HG03095 (cell line): ENCODE measurements at regions not wholly inside any gene's neighbourhood (a gene's known extent, or its start where the extent isn't known, plus 50 kb on each side); places are given as distances from the start of the nearest gene placed in this dataset.
"Not testable (repeated sequence)": the region's sequence is repeated elsewhere in the genome, so short reads cannot be mapped to it uniquely, and the experiment has no call there.

ENCODE experiments used
- ATAC-seq: cut with Tn5 transposase; IDR thresholded peaks from one replicate; pipeline ENCODE4 v1.9.1; 2021; ENCODE audit warnings: moderate library complexity; ENCODE audit not compliant: unreplicated experiment

DNA sequence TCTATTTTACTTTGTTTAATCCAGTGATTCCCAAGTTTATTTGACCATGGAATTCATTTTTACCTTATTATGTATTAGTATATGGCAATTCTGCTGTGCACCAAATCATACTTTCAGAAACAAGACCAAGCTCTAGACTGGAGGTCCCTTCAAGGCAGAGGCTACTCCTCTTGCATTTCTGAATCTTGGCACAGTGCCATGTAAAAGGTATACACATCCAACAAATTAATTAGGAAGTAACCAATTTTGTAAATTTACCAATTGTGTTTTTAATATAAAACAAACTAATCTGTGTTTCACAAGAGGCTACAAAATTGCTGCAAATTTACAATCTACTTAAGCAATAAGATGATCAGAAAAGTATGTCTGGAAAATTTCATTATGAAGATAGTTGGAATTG, 712.2 kb upstream of the HS3ST1 start:
- no peak for ATAC-seq

DNA sequence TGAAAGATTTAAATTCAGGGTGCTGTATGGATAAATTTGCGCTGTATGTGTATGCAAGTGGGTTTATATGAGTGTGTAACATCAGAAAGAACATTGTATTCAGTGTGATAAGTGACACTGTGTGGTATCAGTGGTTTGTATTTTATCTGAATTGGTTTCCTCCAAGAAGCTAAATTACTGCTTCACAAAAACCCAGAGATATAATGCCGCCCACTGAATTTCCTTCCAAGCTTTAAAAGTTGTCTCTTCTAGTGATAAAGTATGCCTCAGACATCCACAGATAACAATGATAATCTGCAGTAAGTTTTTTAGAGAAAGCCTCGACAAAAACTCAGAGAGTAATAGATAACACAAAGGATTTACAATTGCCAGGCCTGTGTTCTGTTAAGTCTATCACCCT, 710.6 kb upstream of the HS3ST1 start:
- no peak for ATAC-seq

DNA sequence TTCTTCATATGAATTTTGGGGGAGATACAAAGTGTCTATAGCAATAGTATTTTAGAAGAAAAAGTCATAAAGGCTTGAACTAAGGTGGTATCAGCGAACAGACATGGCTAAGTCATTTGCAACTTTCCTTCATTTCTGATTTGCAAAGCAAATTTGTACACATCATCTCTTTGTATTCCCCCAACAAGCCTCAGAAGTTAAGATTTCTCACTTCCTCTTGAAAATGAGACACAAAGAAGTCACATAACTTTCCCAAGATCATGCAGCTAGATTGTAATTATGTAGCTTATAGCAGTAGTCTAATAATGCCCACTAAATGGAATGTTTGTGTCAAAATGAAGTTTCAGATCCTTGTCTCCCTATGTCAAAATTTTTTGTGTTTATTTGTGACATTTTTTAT, 709.8 kb upstream of the HS3ST1 start:
- no peak for ATAC-seq

DNA sequence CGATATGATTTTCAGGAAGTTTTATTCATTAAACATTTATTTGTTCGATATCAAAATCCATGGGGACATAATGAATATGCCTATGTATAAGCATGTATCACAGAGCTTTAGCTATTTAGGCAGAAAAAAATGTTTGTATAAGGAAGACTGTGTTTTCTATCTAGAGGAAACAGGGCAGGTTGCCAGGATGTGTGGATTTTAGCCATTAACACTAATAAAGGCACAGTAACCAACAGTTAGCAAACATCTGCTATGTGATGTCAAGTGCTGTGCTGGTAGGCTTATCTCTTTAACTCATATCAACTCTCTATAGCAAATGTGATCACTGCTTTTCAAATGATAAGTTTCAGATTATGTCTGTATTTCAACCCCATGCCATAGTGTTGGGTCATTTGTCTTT, 708.9 kb upstream of the HS3ST1 start:
- no peak for ATAC-seq

DNA sequence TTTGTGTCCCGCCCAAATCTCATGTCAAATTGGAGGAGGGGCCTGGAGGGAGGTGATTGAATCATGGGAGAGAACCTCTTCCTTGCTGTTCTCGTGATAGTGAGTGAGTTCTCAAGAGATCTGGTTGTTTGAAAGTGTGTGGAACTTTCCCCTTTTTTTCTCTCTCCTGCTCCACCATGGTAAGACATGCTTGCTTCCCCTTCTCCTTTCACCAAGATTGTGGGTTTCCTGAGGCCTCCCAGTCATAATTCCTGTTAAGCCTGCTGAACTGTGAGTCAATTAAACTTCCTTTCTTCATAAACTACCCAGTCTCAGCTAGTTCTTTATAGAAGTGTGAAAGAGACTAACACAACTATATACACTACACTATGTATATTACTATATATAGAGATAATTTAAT, 697.8 kb upstream of the HS3ST1 start:
- ATAC-seq, result no peak

DNA sequence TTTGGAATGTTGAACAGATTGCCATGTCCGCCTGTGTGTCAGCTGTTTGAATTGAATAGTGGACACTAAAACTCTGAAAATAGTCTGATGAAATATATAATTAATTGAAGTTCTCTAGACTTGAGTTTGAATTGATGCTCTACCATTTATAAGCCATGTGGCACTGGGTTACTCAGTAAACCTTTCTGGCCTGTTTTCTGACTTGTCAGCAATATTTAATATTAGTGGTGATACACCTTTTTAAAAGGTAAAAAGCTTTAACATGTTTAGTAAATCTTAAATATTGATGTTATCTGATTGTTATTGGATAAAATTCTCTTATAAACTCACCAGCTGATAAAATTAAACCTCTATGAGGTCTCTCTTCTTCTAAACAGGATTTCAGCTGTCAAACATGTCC, 695.4 kb upstream of the HS3ST1 start:
- no peak for ATAC-seq

DNA sequence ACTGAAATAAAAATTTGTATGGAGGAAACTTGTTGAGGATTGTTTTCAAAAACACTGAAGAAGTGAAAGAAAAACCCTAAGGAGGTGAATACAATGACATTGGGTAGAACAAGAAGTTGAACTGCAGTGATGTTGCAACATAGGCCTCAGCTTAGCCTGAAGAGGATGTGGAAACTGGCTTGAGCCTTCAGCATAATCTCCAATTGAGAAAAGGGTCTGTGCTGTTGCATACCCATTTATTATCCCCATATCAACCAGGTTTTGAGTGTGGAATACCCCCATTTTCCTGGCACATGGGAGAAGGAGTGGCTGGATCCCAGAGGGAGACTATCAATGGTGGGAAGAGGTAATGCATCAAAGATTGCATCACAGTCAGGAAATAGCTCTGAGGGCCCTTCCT, 695.0 kb upstream of the HS3ST1 start:
- ATAC-seq, result no peak

DNA sequence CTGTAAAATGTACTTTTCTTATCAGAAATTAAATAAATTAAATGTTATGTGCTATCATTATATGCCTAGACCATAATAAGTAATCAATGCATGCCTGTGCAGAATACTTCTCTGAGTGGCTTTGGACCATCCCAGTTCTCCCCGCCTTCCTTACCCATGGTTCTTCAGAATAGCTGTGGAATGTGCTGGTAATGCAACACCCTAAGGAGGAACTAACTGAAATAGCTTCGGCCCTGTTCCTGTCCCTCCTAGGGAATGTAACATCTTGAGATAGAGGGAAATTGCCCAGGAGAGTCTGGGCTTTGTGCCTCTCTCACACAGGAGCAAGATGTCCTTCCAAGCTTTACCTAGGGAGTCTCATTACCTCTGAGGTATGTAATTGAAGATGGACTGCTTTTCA, 693.6 kb upstream of the HS3ST1 start:
- ATAC-seq, result no peak

DNA sequence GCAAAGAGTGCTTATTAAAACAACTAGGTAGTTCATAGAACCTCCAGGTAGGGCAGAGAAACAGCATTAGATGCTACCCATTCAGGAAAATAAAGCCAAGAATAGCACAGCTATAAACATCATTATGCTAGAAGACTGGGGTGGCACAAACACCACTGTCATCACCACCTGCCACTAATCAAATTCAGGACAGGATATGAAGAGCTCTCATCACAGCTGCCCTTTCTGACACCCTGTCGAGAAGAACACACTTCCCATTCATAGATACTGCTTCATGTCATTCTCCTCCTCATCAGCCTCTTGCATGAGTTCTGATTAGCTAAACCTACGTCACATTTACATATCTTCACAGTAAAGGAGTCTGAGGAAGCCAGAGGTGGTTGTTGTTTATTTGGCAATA, 692.3 kb upstream of the HS3ST1 start:
- no peak for ATAC-seq

DNA sequence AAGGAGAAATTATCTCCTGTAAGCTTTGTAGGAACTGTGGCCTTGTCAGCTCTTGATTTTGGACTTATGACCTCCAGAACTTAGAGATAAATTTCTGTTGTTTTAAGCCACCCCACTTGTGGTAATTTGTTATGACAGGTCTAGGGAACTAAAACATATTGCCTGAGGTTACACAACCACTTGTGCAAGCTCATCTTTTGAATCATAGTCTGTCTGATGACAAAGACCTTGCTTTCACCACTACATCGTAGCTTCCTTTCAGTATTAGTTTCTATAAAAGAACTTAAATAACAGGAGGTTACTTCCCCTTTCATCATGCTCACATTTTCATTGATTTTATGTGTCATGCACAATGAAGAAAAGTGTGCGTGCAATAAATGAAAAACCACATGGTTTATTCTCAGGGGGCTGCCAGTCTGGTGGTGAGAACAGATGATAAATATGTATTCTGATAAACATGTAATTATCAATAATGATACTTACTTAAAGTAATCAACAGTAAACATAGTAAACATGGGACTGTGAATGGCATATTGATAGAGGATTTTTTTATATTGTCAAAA, 690.0 kb upstream of the HS3ST1 start:
- ATAC-seq, result peak; percentile 59

DNA sequence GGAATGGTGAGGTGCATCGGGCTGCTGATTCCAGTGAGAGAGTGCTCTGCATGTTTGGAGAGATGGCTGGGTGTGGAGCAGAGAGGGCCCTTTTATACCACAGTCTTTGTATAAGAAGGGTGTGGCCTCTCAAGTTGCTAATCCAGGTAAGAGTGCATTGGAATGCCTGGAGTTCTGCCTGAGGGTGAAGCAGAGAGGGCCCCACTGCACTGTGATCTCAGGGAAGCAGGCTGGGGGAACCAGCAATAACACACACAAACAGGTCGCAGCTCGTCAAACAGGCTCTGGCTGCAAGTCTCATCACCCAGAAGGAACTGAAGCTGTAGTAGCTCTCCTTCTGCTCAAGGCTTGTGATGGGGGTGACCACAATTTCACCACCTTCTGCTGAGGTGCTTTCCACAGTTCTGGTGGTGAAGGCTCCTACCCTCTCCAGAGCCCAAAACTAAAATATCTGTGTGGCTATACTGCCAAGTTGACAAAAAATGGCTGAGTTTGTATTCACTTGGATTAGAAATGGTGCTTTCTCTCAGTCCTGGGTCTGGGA, 687.4 kb upstream of the HS3ST1 start:
- ATAC-seq, result no peak

DNA sequence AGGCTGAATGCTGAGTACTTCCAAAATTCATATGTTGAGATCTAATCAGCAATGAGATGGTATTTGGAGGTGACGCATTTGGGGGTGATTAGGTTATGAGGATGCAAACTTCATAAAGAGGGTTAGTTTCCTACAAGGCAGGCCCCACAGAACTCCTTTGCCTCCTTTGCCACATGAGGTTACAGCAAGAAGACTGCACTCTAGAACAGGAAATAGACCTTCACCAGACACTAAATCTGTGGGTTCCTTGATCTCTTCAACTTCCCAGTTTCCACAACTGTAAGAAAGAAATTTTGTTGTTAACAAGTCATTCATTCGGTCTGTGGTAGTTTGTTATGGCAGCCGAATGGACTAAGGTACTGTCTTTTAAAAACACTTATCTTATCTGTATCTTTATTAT, 681.9 kb upstream of the HS3ST1 start:
- ATAC-seq, result no peak

DNA sequence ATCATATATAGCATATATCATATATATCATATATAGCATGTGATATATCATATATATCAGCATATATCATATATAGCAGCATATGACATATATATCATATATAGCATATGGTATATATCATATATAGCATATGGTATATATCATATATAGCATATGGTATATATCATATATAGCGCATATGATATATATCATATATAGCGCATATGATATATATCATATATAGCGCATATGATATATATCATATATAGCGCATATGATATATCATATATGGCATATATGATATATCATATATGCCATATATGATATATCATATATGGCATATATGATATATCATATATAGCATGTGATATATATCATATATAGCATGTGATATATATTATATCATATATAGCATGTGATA, 680.4 kb upstream of the HS3ST1 start:
- ATAC-seq, result not testable (repeated sequence)

DNA sequence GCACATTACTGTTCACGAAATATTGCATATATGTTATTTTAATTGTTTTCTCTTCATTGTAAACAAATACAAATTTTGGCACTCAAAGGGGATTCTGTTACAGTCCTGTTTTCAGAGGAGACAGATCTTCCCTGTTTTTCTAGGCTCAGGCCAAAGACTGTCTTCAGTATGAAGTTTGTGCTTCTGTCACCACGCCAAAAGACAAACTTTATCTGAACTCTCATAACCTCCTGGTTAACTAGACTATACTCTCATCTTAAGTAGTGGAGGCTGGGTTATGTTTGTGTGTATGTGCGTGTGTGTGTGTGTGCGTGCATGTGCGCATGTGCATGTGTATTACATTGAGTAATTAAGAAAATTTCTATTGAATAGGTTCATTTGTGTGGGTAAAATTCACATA, 676.8 kb upstream of the HS3ST1 start:
- ATAC-seq, result no peak

DNA sequence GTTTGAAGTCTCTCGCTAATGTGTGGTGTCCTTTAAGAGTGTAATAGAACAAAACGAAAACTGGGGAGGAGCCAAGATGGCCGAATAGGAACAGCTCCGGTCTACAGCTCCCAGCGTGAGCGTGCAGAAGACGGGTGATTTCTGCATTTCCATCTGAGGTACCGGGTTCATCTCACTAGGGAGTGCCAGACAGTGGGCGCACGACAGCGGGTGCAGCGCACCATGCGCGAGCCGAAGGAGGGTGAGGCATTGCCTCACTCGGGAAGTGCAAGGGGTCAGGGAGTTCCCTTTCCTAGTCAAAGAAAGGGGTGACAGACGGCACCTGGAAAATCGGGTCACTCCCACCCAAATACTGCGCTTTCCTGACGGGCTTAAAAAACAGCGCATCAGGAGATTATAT, 661.2 kb upstream of the HS3ST1 start:
- not testable (repeated sequence) for ATAC-seq

DNA sequence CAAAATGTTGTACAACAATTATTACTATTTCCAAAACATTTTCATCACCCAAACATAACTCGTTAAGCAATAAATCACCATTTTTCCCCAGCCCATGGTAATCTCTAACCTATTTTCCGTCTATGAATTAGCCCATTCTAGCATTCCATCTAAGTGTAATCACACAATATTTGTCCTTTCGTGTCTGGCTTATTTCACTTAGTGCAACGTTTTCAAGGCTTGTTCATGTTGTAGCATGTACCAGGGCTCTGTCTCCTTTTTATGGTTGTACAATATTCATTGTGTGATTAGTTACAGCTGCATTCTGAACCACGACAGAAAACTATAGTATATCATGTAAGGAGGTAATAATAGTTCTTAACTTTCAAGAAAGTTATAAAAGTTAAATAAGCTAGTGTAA, 656.0 kb upstream of the HS3ST1 start:
- no peak for ATAC-seq

DNA sequence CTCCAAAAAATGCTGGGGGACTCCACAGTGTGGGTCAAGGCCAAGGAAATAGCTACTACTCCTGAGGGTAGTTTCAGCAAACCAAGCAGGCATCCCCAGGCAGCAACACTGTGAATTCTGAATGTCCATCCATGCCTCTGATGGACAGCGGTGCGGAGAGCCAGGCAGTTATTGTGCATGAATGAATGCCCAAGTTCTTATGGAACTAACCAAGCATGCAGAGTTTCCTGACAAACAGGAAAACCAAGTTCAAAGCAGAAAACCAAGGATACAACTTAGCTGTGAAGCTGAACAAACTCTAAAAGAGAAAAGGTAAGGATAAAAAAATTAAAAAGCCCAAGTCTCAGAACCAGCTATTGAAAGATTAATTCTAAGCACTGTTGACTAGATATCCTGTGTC, 642.6 kb upstream of the HS3ST1 start:
- no peak for ATAC-seq

DNA sequence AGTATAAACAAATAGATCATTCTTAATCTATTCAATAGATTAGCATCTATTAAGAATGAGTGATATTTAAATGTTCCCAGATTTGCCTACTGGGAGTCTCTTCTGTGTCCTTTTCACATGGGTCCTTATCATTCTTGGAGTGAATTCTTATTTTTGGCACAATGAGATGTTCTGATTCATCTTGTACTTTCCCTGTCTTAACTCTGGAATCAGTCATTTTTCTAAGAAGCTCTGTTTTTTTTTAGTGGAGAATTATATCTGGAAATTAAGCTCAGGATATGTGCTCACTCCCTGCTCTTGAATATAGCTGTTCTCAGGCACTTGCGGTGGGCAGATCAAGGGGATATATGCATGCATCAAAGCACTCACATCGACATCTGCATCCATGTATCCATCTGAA, 625.3 kb upstream of the HS3ST1 start:
- ATAC-seq, result no peak

DNA sequence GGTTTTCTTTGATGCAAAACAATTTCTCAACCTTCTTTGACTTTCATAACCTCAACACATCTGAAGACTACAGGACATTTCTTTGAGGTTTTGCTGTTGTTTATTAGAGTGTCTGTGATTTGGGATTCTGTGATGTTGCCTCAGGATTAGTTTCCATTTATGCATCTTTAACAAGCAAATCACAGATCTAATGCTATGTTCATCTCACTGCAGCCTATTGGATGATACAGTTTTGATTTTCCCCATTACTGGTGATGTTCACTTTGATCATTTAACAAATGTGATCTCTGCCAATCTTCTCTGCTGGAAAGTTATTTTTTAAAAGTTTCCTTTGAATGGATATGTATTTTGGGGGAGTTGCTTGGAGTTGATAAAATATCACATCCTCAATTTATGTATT, 624.9 kb upstream of the HS3ST1 start:
- ATAC-seq, result no peak

DNA sequence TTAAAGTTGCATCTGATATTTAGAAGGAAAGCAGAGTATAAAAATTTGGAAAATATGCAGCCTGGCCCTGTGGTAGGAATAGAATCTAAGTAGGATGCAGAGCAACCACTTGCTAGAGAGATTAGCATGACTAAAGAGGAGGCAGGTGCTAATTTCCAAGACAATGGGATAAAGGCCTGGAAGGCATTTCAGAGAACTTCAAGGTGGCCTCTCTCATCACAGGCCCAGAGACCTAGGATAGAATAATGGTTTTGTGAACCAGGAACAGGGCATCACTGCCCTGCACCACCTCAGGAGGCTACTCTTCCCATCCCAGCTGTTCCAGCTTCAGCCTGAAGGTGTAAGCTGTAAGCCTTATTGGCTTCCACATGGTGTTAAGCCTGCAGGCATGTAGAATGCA, 621.7 kb upstream of the HS3ST1 start:
- no peak for ATAC-seq

DNA sequence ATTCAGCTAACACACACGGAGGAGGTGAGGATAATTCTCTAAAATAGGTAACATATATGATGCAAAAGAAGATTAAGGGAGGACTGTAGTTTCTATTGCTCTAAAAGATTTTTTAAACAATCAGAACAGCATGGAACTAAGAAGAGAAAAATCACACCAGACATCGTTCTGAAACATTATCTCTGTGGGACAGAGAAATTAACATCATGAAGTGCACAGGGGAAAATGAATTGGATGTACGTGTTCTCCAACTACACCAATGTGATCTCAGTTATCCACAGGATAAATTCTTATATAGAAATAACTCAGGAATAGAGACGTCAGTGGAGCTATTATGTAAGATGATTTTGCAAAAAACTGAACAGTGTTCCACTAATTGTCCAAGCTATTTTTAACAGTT, 614.1 kb upstream of the HS3ST1 start:
- ATAC-seq, result no peak

DNA sequence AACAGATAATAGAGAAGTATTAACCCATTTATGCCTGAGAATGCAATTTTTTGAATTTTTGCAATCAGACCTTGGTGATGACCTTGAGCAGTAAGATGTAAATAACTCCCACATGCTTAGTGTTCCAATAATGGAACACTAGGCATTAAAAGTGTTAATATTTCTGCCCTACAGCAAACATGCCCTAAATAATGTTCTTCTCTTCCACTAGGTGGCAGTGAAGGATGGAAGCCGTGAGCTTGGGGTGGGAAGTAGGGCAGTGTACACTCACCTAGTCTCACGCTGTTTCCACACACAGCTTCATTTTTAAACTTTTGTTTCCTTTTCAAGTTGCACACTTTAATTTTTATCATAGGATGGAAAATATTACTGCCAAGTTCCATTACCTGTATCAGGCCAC, 613.1 kb upstream of the HS3ST1 start:
- no peak for ATAC-seq

DNA sequence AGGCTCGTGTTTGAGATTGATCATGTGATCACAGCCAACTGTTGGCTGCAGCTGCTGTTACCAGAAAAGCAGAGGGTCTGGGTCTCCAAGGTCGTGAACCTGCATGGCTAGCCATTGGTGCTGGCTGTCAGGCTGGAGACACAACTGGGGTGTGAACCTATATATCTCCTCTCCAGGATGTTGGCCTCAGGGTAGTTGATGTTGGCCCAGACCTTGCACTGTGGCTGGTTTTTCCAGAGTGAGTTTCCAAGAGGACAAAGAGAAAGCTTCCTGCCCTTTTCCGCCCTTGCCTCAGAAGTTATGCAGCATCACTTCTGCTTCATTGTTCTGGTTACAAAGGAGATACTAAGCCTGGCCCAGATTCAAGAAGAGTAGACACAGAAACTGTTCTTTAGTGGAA, 607.8 kb upstream of the HS3ST1 start:
- no peak for ATAC-seq

DNA sequence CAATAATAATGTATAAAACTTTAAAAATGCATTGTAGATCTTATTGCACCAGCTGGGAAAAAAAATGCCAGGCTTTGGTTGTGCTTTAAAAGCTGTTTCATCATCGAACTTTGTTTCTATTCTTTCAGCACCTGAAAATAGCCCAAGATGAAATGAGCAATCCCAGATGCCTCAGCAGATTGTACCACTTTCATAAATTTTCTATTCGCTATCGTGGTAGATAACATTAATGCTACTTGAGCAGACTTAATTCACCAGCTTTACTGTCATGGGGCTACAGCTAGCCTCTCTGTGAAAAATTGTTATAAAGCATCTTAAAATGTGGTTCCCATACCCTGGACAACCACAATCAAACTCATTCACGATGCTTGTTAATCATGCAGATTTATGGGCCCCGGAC, 599.6 kb upstream of the HS3ST1 start:
- no peak for ATAC-seq
